Left colon (tissue), 2 donors: ENCODE measurements at regions not wholly inside any gene's neighbourhood (a gene's known extent, or its start where the extent isn't known, plus 50 kb on each side); places are given as distances from the start of the nearest gene placed in this dataset.
"Not testable (repeated sequence)": the region's sequence is repeated elsewhere in the genome, so short reads cannot be mapped to it uniquely, and the experiment has no call there.

ENCODE experiments used
- ATAC-seq: fragments of 200-7000 bp; cut with Tn5 transposase; one replicate; pipeline ENCODE4 v1.9.1; 2020; ENCODE audit warnings: mild to moderate bottlenecking, moderate library complexity
- DNase-seq, 2 donors: peaks; one replicate each; pipeline ENCODE4 v3.0.0-alpha.2; 2020
- intact Hi-C, 2 donors: fragments of 100-400 bp; cut with DNase I in 1 of 2; cut with micrococcal nuclease in 1 of 2; formaldehyde crosslinking; loops; one replicate each; pipeline versions ENCODE4 v1.11.2 to v1.14.0; 2022; cut with DNase I, micrococcal nuclease
- donor health status: DM: no; HTN: no; CAD: no.
- donor health status: DM: yes; HTN: yes; CAD: no.

- no peak for DNase-seq
- ATAC-seq = no peak
- intact Hi-C loops = loop anchor here in 1 of 2 donors (10.0 kb wide), 1 partner anchor 883 kb away; no protein-coding TSS in a partner anchor
Measured at GRCh38 chr11:106152013-106152412, 74.6 kb downstream of the AASDHPPT start.

GRCh38 chr11:106152824-106153223, 75.4 kb downstream of the AASDHPPT start:
- ATAC-seq (no peak), DNase-seq (no peak)
- intact Hi-C loops = loop anchor here in 1 of 2 donors (10.0 kb wide), 1 partner anchor 882 kb away; no protein-coding TSS in a partner anchor

- no peak for DNase-seq
- no peak for ATAC-seq
- intact Hi-C loops = loop anchor here in 1 of 2 donors (10.0 kb wide), 1 partner anchor 878 kb away; no protein-coding TSS in a partner anchor
Measured at GRCh38 chr11:106156290-106156937, 79.0 kb downstream of the AASDHPPT start.

- DNase-seq (no peak), ATAC-seq (no peak)
- intact Hi-C loops = loop anchor here in 1 of 2 donors (10.0 kb wide), 1 partner anchor 876 kb away; no protein-coding TSS in a partner anchor
Measured at GRCh38 chr11:106158406-106158805, 80.9 kb downstream of the AASDHPPT start.

- intact Hi-C loops = loop anchor here in 1 of 2 donors (10.0 kb wide), 1 partner anchor 875 kb away; no protein-coding TSS in a partner anchor
- no peak for ATAC-seq
- DNase-seq = no peak
Measured at GRCh38 chr11:106159836-106160235, 82.4 kb downstream of the AASDHPPT start.

- intact Hi-C loops = no loop called here
- no peak for ATAC-seq
- no peak for DNase-seq
Measured at GRCh38 chr11:106160494-106160893, 83.0 kb downstream of the AASDHPPT start.

- DNase-seq (no peak), ATAC-seq (no peak)
- intact Hi-C loops = no loop called here
Measured at GRCh38 chr11:106161775-106162634, 84.5 kb downstream of the AASDHPPT start.

- intact Hi-C loops = no loop called here
- DNase-seq (no peak), ATAC-seq (no peak)
Measured at GRCh38 chr11:106167085-106167484, 89.6 kb downstream of the AASDHPPT start.

- ATAC-seq (no peak), DNase-seq (no peak)
- intact Hi-C loops = no loop called here
Measured at GRCh38 chr11:106172386-106172991, 95.0 kb downstream of the AASDHPPT start.

GRCh38 chr11:106173291-106173690, 95.8 kb downstream of the AASDHPPT start:
- ATAC-seq (no peak), DNase-seq (no peak)
- intact Hi-C loops = no loop called here

- DNase-seq = not testable (repeated sequence)
Measured at GRCh38 chr11:106174003-106174402, 96.5 kb downstream of the AASDHPPT start.

GRCh38 chr11:106176817-106177216, 99.4 kb downstream of the AASDHPPT start:
- no peak for DNase-seq
- ATAC-seq = no peak
- intact Hi-C loops = no loop called here

More at GRCh38 chr11:106174003-106174402, 96.5 kb downstream of the AASDHPPT start:
- ATAC-seq, intact Hi-C loops: not testable (repeated sequence)

- intact Hi-C loops = no loop called here
- no peak for ATAC-seq
Measured at GRCh38 chr11:106177311-106177710, 99.8 kb downstream of the AASDHPPT start.

GRCh38 chr11:106178361-106178760, 100.9 kb downstream of the AASDHPPT start:
- intact Hi-C loops = no loop called here
- DNase-seq (no peak), ATAC-seq (no peak)

More at GRCh38 chr11:106177311-106177710, 99.8 kb downstream of the AASDHPPT start:
- no peak for DNase-seq

GRCh38 chr11:106179048-106179447, 101.6 kb downstream of the AASDHPPT start:
- intact Hi-C loops = no loop called here
- DNase-seq (no peak), ATAC-seq (no peak)

GRCh38 chr11:106186630-106187029, 109.2 kb downstream of the AASDHPPT start:
- intact Hi-C loops = no loop called here
- ATAC-seq (no peak), DNase-seq (no peak)

- intact Hi-C loops = no loop called here
Measured at GRCh38 chr11:106187860-106188456, 110.5 kb downstream of the AASDHPPT start.

GRCh38 chr11:106193956-106194355, 116.5 kb downstream of the AASDHPPT start:
- DNase-seq (no peak), ATAC-seq (no peak)
- intact Hi-C loops = no loop called here

More at GRCh38 chr11:106187860-106188456, 110.5 kb downstream of the AASDHPPT start:
- no peak for DNase-seq
- ATAC-seq = no peak

- ATAC-seq = no peak
- intact Hi-C loops = no loop called here
- no peak for DNase-seq
Measured at GRCh38 chr11:106197438-106197837, 120.0 kb downstream of the AASDHPPT start.
